ENCODE measurements at regions not wholly inside any gene's neighbourhood (a gene's known extent, or its start where the extent isn't known, plus 50 kb on each side); places are given as distances from the start of the nearest gene placed in this dataset.

GRCh38 chr14:49997991-49998390 is 105.1 kb downstream of the ARF6 start:
- no peak for DNase-seq

- peak in 11 of 56 donors; percentile 4 to 39 (median 9) for DNase-seq
Measured at GRCh38 chr14:49999146-49999761, 106.4 kb downstream of the ARF6 start.

- DNase-seq, result no peak
Measured at GRCh38 chr14:49999826-50000379, 107.0 kb downstream of the ARF6 start.

- peak in 6 of 56 donors; percentile 3 to 28 (median 10) for DNase-seq
Measured at GRCh38 chr14:50000380-50001150, 107.7 kb downstream of the ARF6 start.

GRCh38 chr14:50001151-50001998 is 108.5 kb downstream of the ARF6 start:
- no peak for DNase-seq

GRCh38 chr14:50001999-50002925 is 109.4 kb downstream of the ARF6 start:
- DNase-seq, result no peak

- DNase-seq, result no peak
Measured at GRCh38 chr14:50002926-50003212, 110.0 kb downstream of the ARF6 start.

- peak in 11 of 56 donors; percentile 2 to 31 (median 10) for DNase-seq
Measured at GRCh38 chr14:50003213-50004021, 110.5 kb downstream of the ARF6 start.

- no peak for DNase-seq
Measured at GRCh38 chr14:50006141-50006540, 110.2 kb downstream of the VCPKMT start.

GRCh38 chr14:50007123-50007903 is 109.1 kb downstream of the VCPKMT start:
- DNase-seq, result no peak

- no peak for DNase-seq
Measured at GRCh38 chr14:50008562-50008961, 107.8 kb downstream of the VCPKMT start.

GRCh38 chr14:50008974-50009373 is 107.4 kb downstream of the VCPKMT start:
- no peak for DNase-seq

- DNase-seq, result no peak
Measured at GRCh38 chr14:50010752-50011151, 105.6 kb downstream of the VCPKMT start.

- no peak for DNase-seq
Measured at GRCh38 chr14:50011242-50011641, 105.1 kb downstream of the VCPKMT start.

GRCh38 chr14:50012644-50013043 is 103.7 kb downstream of the VCPKMT start:
- no peak for DNase-seq

GRCh38 chr14:50013198-50013918 is 103.0 kb downstream of the VCPKMT start:
- no peak for DNase-seq

GRCh38 chr14:50013934-50014333 is 102.4 kb downstream of the VCPKMT start:
- DNase-seq, result no peak

GRCh38 chr14:50014809-50015430 is 101.5 kb downstream of the VCPKMT start:
- DNase-seq, result no peak

All from nucleus accumbens (tissue), 56 donors.